Astrocyte (in vitro differentiated cells and primary cell): ENCODE measurements at regions not wholly inside any gene's neighbourhood (a gene's known extent, or its start where the extent isn't known, plus 50 kb on each side); places are given as distances from the start of the nearest gene placed in this dataset.
"Not testable (repeated sequence)": the region's sequence is repeated elsewhere in the genome, so short reads cannot be mapped to it uniquely, and the experiment has no call there.

Source experiments
- DNase-seq: peaks from one replicate; pipeline ENCODE4 v3.0.0-alpha.2; 2010; ENCODE audit warnings: low read depth
- FAIRE-seq: peaks from 2 replicates; lab custom pipeline; 2011; peaks lifted over from hg19 to GRCh38; lab: Jason Lieb, UNC
- H2AFZ ChIP-seq: 2 replicates; pipeline ENCODE4 v1.6.0; 2012; ENCODE audit warnings: low read depth, low read length, inconsistent platforms
- H3K27ac ChIP-seq: 2 replicates; pipeline ENCODE4 v1.5.1; 2011; ENCODE audit warnings: low read depth, low read length, inconsistent platforms
- H3K27me3 ChIP-seq: 2 replicates; pipeline ENCODE4 v1.6.0; 2011; ENCODE audit warnings: low read length, inconsistent platforms; ENCODE audit not compliant: insufficient read depth
- H3K36me3 ChIP-seq: 2 replicates; pipeline ENCODE4 v1.5.1; 2011; ENCODE audit warnings: low read length, inconsistent platforms; ENCODE audit not compliant: insufficient read depth
- H3K4me1 ChIP-seq: 2 replicates; pipeline ENCODE4 v1.5.1; 2011; ENCODE audit warnings: low read length, inconsistent platforms; ENCODE audit not compliant: insufficient read depth
- H3K4me2 ChIP-seq: 2 replicates; pipeline ENCODE4 v1.6.0; 2012; ENCODE audit warnings: low read length, inconsistent platforms
- H3K4me3 ChIP-seq: 2 replicates; pipeline ENCODE4 v1.5.1; 2011; ENCODE audit warnings: low read depth, mild to moderate bottlenecking, low read length, inconsistent platforms; ENCODE audit not compliant: insufficient read depth
- H3K79me2 ChIP-seq: 2 replicates; pipeline ENCODE4 v1.6.0; 2012; ENCODE audit warnings: mild to moderate bottlenecking, low read length, inconsistent platforms; ENCODE audit not compliant: insufficient read depth
- H3K9ac ChIP-seq: 2 replicates; pipeline ENCODE4 v1.6.0; 2012; ENCODE audit warnings: mild to moderate bottlenecking, low read length, inconsistent platforms
- H3K9me3 ChIP-seq: 2 replicates; pipeline ENCODE4 v1.5.1; 2012; ENCODE audit warnings: low read depth, mild to moderate bottlenecking, low read length, inconsistent platforms; ENCODE audit not compliant: insufficient read depth
- H4K20me1 ChIP-seq: 2 replicates; pipeline ENCODE4 v1.6.0; 2012; ENCODE audit warnings: low read length, inconsistent platforms; ENCODE audit not compliant: insufficient read depth
- H3K27ac Mint-ChIP-seq: one replicate; pipeline ENCODE4 v1.8.0; 2021; ENCODE audit warnings: mild to moderate bottlenecking, mixed read lengths; ENCODE audit not compliant: unreplicated experiment
- H3K27me3 Mint-ChIP-seq: one replicate; pipeline ENCODE4 v1.8.0; 2021; ENCODE audit warnings: low read depth, mixed read lengths; ENCODE audit not compliant: unreplicated experiment
- H3K36me3 Mint-ChIP-seq: one replicate; pipeline ENCODE4 v1.8.0; 2021; ENCODE audit warnings: low read depth, mixed read lengths; ENCODE audit not compliant: unreplicated experiment
- H3K4me1 Mint-ChIP-seq: one replicate; pipeline ENCODE4 v1.8.0; 2021; ENCODE audit warnings: low read depth, mixed read lengths; ENCODE audit not compliant: unreplicated experiment
- H3K4me3 Mint-ChIP-seq: one replicate; pipeline ENCODE4 v1.8.0; 2021; ENCODE audit warnings: mild to moderate bottlenecking, moderate library complexity, mixed read lengths; ENCODE audit not compliant: unreplicated experiment
- H3K9me3 Mint-ChIP-seq: one replicate; pipeline ENCODE4 v1.8.0; 2021; ENCODE audit warnings: mild to moderate bottlenecking, mixed read lengths; ENCODE audit not compliant: unreplicated experiment

GRCh38 chr6:57985734-57986133 is 668.3 kb downstream of the PRIM2 start:
- not testable (repeated sequence) for H3K27ac Mint-ChIP-seq

GRCh38 chr6:57986584-57986983 is 669.2 kb downstream of the PRIM2 start:
- DNase-seq, H3K4me1 ChIP-seq, H3K4me3 ChIP-seq, H4K20me1 ChIP-seq, H3K27ac ChIP-seq, H3K36me3 Mint-ChIP-seq, H3K9ac ChIP-seq, FAIRE-seq, H3K4me2 ChIP-seq, H3K4me3 Mint-ChIP-seq, H3K79me2 ChIP-seq, H3K9me3 Mint-ChIP-seq, H3K9me3 ChIP-seq, H3K4me1 Mint-ChIP-seq, H3K27me3 Mint-ChIP-seq, H3K36me3 ChIP-seq, H3K27me3 ChIP-seq, H2AFZ ChIP-seq, H3K27ac Mint-ChIP-seq: not testable (repeated sequence)

More at GRCh38 chr6:57985734-57986133, 668.3 kb downstream of the PRIM2 start:
- H3K4me2 ChIP-seq, DNase-seq, H3K9me3 Mint-ChIP-seq, H3K27me3 ChIP-seq, H3K9ac ChIP-seq, H3K4me1 ChIP-seq, H3K4me3 ChIP-seq, H3K4me1 Mint-ChIP-seq, H2AFZ ChIP-seq, H3K27me3 Mint-ChIP-seq, H3K27ac ChIP-seq, H3K4me3 Mint-ChIP-seq, H3K36me3 Mint-ChIP-seq, H3K9me3 ChIP-seq, H4K20me1 ChIP-seq, H3K36me3 ChIP-seq, H3K79me2 ChIP-seq, FAIRE-seq: not testable (repeated sequence)

GRCh38 chr6:57989520-57990080 is 672.2 kb downstream of the PRIM2 start:
- not testable (repeated sequence) for H3K9me3 ChIP-seq, H3K27ac ChIP-seq, FAIRE-seq, H3K4me1 ChIP-seq, H3K27ac Mint-ChIP-seq, H3K27me3 ChIP-seq, H3K36me3 Mint-ChIP-seq, H3K9me3 Mint-ChIP-seq, H3K4me3 ChIP-seq, H3K36me3 ChIP-seq, H3K9ac ChIP-seq, H3K4me2 ChIP-seq, H2AFZ ChIP-seq, H3K4me1 Mint-ChIP-seq, H3K4me3 Mint-ChIP-seq, H4K20me1 ChIP-seq, DNase-seq, H3K79me2 ChIP-seq, H3K27me3 Mint-ChIP-seq

GRCh38 chr6:57998858-57999619 is 681.6 kb downstream of the PRIM2 start:
- not testable (repeated sequence) for FAIRE-seq, H3K4me3 Mint-ChIP-seq

GRCh38 chr6:58000233-58000632 is 682.8 kb downstream of the PRIM2 start:
- not testable (repeated sequence) for H3K4me1 ChIP-seq, H3K4me3 Mint-ChIP-seq, H3K27me3 Mint-ChIP-seq, FAIRE-seq, H3K27ac Mint-ChIP-seq, H4K20me1 ChIP-seq, H3K27ac ChIP-seq, H3K4me1 Mint-ChIP-seq, H3K27me3 ChIP-seq, DNase-seq, H3K9ac ChIP-seq, H2AFZ ChIP-seq, H3K79me2 ChIP-seq, H3K36me3 ChIP-seq, H3K36me3 Mint-ChIP-seq, H3K4me3 ChIP-seq, H3K9me3 Mint-ChIP-seq, H3K4me2 ChIP-seq, H3K9me3 ChIP-seq

More at GRCh38 chr6:57998858-57999619, 681.6 kb downstream of the PRIM2 start:
- H3K27me3 Mint-ChIP-seq, DNase-seq, H3K36me3 Mint-ChIP-seq, H3K4me3 ChIP-seq, H3K27ac Mint-ChIP-seq, H3K79me2 ChIP-seq, H3K4me2 ChIP-seq, H3K4me1 Mint-ChIP-seq, H3K27ac ChIP-seq, H3K27me3 ChIP-seq, H3K36me3 ChIP-seq, H3K9me3 ChIP-seq, H3K9me3 Mint-ChIP-seq, H2AFZ ChIP-seq, H4K20me1 ChIP-seq, H3K9ac ChIP-seq, H3K4me1 ChIP-seq: not testable (repeated sequence)
